ENCODE measurements at regions not wholly inside any gene's neighbourhood (a gene's known extent, or its start where the extent isn't known, plus 50 kb on each side); places are given as distances from the start of the nearest gene placed in this dataset.

DNA sequence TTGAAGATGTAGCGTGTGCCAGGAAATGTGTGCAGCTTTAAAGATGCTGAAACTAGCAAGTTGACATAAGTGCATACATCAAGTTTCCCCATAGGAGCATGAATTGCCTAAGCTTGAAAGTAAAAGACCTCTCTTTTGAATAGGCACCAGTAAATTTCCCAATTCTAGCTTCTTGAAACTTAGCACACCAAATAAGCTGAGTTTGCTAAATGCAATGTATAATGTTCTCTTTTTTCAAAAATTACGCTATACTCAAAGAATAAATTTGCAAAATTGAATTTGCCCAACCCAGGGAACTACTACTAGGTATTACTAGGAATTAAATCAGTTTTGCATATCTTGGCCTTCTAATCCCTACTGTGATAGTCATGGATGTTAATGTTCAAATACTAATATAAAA, 923.9 kb upstream of the LCORL start:
- no peak for DNase-seq (ENCODE audit: low read depth)

DNA sequence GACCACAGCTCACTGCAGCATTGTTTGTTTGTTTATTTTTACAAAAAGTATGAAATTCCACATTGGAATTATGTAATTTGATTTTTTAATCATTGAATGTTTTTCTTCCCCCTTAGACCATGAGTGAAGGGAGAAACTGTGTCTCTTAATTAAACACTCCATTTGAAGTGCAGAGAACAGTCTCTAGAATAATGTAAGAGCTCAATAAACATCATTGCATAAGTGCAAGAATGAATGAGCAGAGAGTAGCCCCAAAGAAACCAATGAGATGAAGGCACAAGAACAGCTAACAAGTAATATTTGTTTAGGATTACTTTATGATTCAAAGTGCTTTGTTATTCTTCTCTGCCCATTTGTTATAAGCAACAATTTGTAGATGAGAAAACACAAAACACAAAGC, 921.3 kb upstream of the LCORL start:
- no peak for DNase-seq (ENCODE audit: low read depth)

DNA sequence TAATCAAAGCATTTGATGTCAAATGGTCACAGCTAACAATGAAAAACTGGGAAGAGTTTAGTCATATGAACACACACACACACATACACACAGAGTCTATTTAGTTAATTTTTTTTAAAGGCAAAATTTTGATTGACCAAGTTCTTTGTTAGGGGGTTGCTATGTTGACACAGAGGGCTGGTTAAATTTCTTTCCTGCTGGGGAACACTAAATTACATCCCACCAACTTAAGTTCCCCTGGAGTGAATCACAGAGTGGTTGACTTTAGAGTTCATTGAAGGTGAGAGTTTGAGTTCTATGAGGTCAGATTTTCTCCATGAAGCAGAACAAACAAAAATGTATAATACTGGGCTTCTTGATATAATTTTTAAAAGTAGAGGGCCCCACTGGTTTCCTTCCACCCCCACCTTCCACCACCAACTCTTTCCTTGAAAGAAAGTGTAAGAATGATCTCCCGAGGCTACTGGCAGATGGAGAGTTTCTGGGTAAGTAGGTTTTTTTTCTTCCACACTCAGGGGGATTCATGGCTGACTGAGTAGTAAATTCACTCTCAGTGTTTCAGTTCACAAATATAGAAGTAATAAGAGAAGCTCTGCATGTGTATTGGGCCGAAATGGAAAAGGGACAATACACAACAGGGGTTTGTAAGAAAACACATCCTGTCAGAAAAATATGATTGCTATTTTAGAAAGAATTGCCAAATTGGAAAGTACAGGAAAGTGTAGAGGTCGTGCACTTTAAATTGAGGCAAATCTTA, 917.0 kb upstream of the LCORL start:
- DNase-seq (ENCODE audit: low read depth) = no peak

DNA sequence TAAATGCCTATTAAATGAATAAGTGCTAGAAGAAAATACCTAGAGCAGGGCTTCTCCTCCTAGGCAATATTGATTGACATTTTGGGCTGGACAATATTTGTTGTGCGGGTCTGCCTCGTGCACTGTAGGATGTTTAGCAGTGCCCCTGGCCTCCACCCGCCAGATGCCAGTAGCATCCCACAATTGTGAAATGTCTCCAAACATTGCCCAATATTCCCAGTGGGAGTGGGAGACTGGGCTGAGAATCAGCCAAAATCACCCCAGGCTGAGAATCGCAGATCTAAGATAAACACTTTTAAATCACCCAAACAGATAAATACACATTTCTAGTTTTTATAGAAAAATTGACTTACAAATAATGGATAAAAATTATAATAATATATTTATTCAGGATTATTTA, 916.2 kb upstream of the LCORL start:
- no peak for DNase-seq (ENCODE audit: low read depth)

DNA sequence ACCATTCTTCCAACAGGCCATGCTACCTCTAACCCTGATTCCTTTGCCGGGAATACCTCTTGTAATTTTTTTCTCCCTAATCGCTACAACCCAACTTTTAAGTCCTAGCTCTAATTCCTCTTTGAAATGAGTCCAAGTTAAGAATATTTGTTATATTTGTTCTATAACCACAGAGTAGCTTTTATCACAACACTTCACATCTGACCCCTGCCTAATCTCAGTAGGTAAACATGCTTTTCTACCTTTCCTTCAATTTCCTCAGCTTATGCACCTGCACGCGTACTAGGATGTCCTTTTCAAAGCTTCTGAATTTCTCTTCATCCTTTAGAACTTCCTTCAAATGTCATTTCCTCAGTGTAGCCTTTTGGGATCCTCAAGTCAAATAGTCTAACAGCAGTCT, 915.5 kb upstream of the LCORL start:
- DNase-seq (ENCODE audit: low read depth) = no peak

DNA sequence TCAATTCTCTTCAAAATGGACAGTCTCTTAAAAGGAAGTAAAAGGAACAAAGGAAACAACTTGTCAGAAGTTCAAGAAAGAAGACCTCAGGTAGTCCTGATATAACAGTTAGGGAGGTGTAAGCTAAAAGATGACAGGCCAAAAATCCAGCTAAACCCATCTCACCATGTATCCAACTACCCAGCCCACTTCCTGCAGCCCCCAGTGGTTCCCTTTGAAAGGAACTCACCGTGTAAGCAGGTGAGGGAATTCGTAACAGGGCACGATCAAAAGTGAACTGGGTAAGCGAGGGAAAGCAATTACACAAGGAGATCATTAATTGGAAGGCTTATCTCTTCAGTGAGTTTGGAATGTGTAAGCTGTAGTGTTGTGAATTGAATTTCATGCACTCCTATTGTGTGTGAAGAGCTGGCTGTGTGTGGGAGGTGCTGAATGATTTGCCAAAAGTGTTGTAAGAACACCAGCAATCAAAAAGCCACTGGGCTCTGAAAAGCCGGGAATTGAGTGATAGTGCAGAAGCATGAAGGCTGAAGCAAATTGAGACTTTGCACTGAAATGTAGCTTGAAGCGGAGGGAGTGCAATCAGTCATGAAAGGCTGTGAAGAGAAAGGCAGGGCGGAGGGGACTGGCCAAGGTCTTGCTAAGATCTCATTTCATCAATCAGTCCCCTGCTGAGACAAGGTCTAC, 914.2 kb upstream of the LCORL start:
- no peak for DNase-seq (ENCODE audit: low read depth)

DNA sequence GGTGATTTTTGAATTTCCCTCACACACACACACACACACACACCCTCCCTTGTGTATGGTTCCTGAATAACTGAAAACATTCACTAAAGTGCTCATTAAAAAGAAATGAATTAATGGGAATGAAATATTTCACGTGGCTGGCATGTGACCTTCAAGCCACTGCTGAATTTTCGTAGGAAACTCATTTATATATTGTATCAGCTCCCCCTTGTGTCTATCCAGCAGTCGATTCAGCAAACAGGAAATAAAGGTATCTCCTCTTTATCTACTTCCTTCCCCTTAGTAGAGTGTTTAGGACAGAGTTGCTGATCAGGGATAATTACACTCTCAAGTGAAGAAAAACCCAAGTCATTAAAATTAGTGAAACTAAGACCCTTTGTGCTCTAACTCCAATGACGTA, 912.6 kb upstream of the LCORL start:
- DNase-seq (ENCODE audit: low read depth) = no peak

DNA sequence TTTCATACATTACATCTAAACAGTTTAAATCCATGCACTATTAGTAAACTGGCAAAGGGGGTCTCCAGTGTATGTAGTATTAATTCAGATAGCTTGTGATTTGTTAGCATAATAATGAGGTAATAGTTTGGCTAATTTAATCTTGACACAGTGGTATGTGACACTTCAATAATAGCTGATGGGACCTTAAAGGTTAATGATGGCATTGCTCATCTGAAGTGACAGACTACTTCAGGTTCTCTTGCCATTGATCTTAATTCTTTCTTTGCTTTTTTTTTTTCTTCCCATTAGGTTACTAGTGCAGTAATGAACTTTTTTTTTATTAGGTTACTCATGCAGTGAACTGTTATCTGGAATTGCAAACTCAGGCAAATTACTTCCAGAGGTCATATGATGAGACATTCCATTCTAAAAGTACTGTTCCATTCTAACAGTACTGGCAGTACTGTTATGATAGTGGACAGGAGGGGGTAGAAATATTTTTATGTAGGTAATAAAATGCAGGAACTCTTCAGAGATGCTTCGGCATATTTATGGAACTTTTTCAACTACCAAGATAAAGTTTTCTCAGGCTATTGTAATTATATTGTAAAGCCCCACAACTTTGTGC, 911.3 kb upstream of the LCORL start:
- DNase-seq (ENCODE audit: low read depth) = no peak

DNA sequence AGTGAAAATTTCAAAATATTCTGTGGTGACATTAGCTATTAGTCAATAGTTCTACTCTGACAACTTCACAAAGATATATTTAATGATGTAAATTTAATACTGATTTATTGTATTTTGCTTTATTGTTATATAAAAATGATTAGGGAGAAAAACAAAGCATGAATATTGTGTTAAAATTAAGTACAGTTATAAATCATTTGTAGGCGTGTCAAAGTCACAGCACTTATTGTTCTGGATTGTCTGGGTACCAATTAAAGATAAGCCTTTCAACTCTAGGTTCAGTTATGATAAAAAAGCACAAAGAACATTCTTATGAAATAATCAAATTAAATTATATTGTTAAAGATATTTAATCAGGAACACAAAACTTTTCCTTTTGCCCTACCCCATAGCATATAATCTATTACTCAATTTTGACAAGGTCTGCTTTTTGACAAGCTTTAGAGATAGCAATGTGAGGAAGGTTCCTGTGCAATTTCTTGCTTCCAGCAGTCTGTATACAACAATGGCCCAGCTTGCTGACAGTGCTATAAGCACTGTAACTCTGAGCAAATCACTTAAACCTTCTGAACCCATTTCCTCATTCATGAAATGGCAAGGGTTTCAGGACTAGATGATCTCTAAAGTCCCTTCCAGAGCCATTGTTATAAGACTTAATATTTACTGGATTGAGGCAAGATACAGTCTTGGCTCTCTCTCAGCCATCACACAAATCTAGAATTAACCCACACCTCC, 910.3 kb upstream of the LCORL start:
- no peak for DNase-seq (ENCODE audit: low read depth)

DNA sequence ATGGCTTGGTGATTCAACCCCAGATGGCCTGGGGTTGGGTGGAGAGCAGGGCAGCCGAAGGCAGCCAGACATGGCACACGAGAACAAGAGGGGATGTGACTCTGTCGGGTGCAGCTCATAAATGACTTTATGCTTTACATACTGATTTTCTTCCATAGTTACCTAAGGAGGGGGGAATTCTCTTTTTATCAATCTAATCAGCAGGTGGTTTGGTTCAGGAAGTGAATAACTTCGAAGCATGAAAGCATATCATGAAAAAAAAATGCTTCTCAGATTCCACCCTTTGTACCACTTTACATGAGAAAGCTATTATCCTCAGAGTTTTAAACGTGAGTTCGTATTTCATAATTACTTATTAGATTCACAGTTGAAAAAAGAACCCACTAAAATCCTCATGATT, 908.9 kb upstream of the LCORL start:
- DNase-seq (ENCODE audit: low read depth) = no peak

DNA sequence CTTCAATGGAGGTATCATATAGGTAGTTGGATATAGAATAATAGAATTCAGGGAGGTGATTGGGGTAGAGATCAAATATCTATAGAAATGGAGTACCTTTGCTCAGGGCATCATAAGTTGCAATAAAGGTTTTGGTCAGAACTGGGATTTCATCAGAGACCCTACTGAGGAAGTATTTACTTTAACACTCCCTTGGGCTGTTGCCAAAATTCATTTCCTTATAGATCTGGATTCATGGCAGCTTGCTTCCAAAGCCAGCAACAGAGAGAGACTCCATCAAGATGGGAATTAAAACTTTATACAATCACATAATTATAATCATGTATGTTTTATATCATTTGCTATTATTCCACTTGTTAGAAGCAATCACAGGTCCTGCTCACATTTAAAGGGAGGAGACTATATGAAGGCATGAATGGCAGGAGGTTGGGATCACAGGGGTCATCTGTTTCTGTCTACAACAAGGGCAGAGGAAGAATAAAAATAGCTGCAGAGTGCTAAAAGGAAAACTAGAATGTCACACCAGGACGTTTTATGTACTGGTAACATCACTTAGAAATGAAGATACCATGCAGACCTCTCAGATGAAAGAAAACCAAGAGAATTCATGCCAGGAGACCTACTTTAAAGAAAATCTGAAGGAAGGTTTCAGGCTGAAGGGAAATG, 902.1 kb upstream of the LCORL start:
- DNase-seq (ENCODE audit: low read depth) = no peak

DNA sequence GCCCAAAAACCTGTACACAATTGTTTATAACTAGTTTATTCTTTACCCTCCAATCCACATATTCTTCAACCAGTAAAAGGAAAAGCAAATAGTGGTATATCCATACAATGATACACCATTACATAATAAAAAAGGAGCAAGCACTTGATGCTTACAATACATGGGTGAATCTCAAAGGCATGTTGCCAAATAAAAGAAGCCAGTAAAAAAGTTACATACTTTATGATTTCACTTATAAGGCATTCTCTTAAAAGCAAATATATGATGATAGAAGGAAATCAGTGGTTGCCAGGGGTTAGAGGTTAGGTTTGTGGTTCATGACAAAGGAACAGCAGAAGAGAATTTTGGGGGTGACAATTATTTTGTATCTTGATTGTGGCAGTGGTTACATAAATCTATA, 896.1 kb upstream of the LCORL start:
- DNase-seq (ENCODE audit: low read depth) = no peak

DNA sequence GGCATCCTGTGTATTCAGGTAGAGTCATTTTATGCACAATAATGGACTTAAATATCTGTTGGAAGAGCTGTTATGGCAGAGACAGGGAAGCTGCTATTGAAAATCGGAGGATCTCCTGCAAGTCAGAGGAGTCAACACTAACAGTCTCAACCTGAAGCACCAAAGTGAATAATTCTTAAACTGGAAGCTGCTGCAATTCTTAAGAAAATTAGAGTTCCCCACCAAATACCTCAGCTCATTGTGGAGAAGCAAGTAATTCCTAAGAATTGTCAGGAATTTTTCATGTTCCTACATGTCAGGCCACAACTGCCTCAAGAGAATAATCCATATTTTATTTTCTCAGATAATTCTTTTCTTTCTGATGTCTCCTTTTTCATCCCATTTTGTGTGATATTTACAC, 892.6 kb upstream of the LCORL start:
- no peak for DNase-seq (ENCODE audit: low read depth)

DNA sequence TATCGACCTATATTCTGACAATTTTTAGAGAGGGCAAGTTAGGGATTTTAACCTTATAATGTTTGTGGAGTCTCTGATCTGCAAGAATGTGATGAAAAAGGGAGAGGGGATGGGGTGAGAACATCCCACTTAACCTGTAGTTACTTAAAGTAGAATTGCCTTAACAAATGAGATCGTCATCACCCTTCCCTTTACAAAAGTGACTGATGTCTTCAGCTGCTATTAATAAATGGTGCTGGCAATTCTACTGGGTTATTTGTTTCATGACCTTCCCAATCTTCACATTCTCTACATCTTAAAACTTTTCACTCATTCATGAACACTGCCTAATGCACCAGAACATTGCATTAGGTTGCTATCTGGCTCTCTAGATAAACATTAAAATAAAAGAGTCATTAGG, 873.4 kb upstream of the LCORL start:
- no peak for DNase-seq (ENCODE audit: low read depth)

DNA sequence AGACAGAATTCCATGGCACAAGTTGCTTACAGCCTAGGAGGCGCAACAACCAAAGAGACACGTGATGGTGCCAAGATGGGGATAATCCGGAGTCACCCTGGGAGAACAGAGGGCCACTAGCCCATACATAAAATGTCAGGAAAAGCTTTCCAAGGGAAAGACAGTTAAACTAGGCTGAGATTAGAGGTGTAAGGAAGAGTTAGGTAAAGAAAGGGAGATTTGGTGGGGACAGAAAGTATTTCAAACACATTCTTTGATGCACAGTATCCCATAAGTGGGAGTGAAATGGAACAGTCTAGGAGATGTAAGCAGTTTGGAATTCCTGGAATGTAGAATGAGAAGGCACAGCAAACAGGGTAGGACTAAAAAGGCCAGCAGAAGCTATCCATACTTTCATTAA, 860.9 kb upstream of the LCORL start:
- no peak for DNase-seq (ENCODE audit: low read depth)

DNA sequence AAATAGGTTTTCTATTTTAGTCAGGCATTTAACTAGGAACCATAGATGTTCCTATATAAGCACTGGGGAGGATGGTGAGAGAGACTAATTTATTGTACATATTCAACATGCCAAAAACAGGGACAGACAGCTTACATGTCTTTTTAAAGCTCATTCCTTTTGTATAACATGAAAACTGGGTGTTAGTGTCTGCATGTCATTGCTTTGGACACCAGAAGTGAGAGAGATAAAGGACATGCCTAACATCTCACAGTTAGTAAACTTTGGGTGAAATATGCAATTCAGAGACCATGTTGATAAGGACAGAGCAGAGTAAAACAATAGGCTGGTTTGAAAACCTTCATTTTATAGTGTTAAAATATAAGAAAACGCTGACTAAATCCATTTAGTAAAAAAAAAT, 860.0 kb upstream of the LCORL start:
- DNase-seq (ENCODE audit: low read depth) = no peak

DNA sequence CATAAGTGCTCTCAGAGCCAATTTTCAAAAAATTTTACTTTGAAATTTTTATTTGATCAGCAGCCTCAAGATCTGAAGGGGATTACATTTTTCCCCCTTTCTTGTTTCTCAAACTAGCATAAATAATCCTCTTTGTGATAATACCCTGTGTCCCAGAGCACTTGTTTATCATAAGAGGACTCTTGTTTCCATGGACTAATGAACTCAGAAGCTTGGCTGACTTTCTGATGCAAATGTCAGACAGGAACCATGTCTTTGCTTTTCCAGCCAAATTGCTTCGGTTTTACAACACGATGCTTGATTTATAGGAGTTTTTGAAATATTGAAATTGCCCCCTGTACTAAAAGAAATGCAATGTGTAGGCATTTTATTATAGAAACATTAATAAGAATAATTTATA, 859.3 kb upstream of the LCORL start:
- no peak for DNase-seq (ENCODE audit: low read depth)

DNA sequence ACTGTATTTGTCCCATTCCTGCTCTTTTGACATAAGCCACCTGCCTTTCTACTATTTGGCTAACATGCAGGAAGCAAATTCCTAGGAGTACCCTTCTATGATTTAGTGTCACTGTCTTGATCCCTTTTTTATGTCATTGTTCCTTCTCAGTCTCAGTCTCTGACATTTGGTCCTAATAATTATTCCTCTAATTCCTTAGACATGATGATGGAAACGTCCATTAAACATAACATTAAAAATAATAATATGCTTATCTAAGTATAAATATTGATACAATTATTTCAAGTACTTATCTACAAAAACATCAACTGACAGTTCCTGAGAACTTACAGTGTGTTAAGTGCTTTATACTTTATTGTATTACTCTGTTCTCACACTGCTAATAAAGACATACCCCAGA, 857.0 kb upstream of the LCORL start:
- DNase-seq (ENCODE audit: low read depth) = no peak

DNA sequence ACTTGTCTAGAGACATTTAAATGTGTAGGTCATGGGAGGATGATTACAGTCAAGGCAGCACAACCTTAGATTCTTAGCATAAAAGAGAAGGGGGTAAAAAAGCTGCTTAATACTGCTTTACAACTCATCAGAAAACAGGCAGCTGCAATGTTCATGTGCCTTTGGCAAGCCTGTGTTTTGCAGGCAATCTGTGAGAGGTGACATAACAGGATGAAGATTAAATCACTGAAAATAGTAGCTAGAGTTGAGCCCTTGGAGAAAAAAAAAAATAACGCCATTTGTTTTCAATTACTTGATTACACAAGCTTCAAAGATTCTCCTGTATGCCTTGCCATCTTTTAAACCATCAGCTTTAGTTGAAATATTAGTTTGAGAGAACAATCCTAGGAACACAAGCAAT, 847.6 kb upstream of the LCORL start:
- no peak for DNase-seq (ENCODE audit: low read depth)

DNA sequence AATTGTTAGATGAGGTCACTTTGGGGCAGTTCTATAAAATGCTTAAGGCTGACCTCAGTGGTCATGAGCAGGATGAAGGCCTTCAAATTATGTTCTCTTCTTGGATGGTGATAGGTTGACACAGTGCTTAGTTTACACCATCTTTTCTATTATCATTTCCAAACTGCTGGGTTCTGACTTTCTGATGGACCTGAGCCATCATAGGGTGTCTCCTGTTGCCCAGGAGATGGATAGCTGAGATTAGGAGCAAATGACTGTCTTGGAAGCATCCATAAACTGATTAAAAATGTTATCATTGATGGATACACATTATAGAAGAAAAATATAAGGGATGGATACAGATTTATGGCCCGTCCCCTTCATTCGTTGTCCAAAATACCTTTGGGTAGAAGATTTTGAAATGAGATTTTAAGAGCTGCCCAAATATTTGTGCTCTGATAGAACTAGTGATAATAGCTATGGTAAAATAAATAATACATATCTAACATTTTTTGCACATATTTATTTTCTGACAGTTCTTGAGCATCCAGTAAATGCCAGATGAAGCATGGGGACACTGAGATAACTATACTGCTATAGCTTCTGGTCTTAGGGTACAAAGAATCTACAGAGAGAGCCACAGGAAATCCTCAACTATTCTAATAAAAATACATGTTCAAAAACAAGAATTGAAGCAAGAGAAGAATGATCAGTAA, 839.4 kb upstream of the LCORL start:
- no peak for DNase-seq (ENCODE audit: low read depth)

DNA sequence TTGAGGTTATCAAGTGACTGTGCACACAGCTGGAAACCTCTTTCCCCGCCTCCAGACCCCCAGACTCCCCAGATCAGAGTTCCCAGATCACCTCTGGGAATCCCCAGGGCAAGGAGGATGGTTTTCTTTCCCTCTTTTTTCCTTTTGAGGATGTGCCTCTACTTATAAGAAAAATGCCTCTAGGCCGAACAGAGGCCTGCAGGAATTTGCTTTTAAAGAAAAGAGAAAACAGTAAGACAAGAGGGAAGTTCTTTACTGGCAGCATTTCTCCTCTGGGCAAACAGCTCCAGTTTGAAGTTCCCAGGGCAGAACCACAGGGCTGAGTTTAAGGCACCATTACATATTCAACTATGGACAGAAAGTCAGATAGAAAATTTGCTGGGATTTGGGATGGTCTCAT, 837.9 kb upstream of the LCORL start:
- no peak for DNase-seq (ENCODE audit: low read depth)
